T-helper 17 cell (primary cell): ENCODE measurements at regions not wholly inside any gene's neighbourhood (a gene's known extent, or its start where the extent isn't known, plus 50 kb on each side); places are given as distances from the start of the nearest gene placed in this dataset.

ENCODE experiments used
- ATAC-seq: fragments of 150-1000 bp; cut with Tn5 transposase; 2 replicates; pipeline ENCODE4 v1.10.0; 2021; ENCODE audit warnings: mild to moderate bottlenecking, moderate library complexity
- DNase-seq, 3 donors: peaks; one replicate each; pipeline versions ENCODE4 v3.0.0 to v3.0.0-alpha.2; 2020 to 2021
- H3K9me3 ChIP-seq: one replicate; pipeline ENCODE4 v1.7.0; 2013; ENCODE audit warnings: low read length, mild to moderate bottlenecking; ENCODE audit not compliant: control insufficient read depth, poor library complexity, severe bottlenecking
- H3K27ac Mint-ChIP-seq: one replicate; pipeline ENCODE4 v1.8.0; 2022; ENCODE audit warnings: mild to moderate bottlenecking, moderate library complexity, mixed read lengths
- H3K27me3 Mint-ChIP-seq: one replicate; pipeline ENCODE4 v1.8.0; 2022; ENCODE audit warnings: mixed read lengths
- H3K36me3 Mint-ChIP-seq: one replicate; pipeline ENCODE4 v1.8.0; 2022; ENCODE audit warnings: low read depth, mixed read lengths
- H3K4me1 Mint-ChIP-seq: one replicate; pipeline ENCODE4 v1.8.0; 2022; ENCODE audit warnings: mild to moderate bottlenecking, mixed read lengths
- H3K4me3 Mint-ChIP-seq: one replicate; pipeline ENCODE4 v1.8.0; 2022; ENCODE audit warnings: mild to moderate bottlenecking, moderate library complexity, mixed read lengths

DNA sequence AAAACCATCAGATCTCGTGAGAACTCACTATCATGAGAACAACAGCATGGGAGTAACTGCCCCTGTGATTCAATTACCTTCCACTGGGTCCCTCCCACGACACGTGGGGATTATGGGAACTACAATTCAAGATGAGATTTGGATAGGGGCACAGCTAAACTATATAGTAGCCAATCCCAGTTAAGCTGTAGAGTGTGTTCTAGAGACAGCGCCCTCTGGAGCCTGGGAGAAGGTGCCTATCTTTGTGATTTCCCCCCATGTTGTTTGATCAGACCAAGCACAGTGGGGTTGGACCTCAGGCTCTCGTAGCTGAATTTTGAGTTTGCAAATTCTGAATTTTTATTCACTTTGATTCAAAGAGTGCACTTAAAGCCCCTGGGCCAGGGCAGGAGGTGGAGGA, 108.2 kb upstream of the TWIST2 start:
- Mint-ChIP-seq H3K36me3 (peaks cover 2% of the 10 kb centered on the region), H3K4me3 (no peak overlapping the region), H3K4me1 (peaks cover 2% of the 10 kb centered on the region), H3K27me3 (peaks cover 62% of the 10 kb centered on the region), H3K27ac (no peak overlapping the region)
- no peaks in the 10 kb centered on the region for H3K9me3 ChIP-seq
- DNase-seq (no peak), ATAC-seq (no peak)

DNA sequence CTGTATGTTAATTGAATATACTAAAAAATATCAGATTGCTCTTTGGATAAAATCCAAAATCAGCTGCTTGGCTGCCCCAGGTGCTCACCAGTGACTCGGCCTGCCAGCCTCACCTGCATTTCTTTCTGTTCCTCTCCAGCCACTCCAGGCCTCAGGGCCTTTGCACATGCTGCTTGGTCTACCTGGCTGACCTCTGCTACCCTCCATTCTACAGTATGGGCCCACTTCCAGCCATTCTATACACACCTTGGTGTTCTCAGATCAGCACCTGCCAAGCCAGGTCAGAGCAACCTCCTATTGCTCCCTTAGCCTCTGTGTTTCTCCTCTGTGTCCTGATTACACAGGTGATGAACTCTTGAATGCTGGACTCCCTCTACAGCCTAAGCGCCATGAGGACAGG, 106.6 kb upstream of the TWIST2 start:
- Mint-ChIP-seq H3K36me3 (peaks cover 2% of the 10 kb centered on the region), H3K4me3 (no peak overlapping the region), H3K4me1 (peaks cover 2% of the 10 kb centered on the region), H3K27ac (no peak overlapping the region), H3K27me3 (peaks cover 67% of the 10 kb centered on the region)
- DNase-seq (no peak), ATAC-seq (no peak)
- H3K9me3 ChIP-seq, result no peaks in the 10 kb centered on the region

DNA sequence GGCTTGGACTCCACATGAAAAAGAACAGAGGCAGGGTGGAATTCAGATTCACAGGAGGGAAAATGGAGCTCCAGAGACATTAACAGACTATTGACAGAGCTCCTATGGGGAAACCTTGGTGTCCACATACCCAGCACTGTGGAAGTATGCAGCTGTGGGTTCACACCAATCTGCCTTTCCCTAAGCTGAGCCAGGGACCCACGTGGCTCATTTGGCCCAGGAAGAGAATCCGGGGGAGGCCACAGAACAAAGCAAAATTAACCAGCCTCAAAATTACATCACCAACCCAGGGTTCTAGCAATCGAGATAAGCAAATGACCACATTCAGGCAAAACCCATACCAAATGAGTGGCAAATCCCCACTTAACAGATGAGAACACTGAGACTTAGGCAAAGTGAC, 105.8 kb upstream of the TWIST2 start:
- Mint-ChIP-seq H3K27me3 (peaks cover 67% of the 10 kb centered on the region), H3K36me3 (peaks cover 2% of the 10 kb centered on the region), H3K4me3 (no peak overlapping the region), H3K4me1 (peaks cover 2% of the 10 kb centered on the region), H3K27ac (no peak overlapping the region)
- ATAC-seq (no peak), DNase-seq (no peak)
- H3K9me3 ChIP-seq, result no peaks in the 10 kb centered on the region

DNA sequence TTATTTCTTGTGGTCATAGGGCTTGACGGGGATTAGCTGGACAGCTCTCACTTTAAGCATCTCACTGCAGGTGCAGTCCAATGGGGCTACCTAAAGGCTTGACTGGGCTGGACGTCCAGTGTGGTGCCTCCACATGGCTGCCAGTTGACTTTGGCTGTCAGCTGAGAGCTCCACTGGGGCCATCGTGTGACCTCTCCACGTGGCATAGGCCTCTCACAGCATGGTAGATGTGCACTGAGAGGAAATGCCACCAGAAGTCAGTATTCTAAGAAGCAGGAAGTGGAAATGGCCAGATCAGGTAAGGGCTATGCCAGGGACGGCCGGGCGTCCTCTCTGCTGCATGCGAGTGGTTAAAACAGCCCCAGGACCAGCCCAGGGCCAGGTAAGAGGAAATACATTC, 105.2 kb upstream of the TWIST2 start:
- H3K4me3 Mint-ChIP-seq, result no peak overlapping the region
- H3K36me3 Mint-ChIP-seq, result peaks cover 2% of the 10 kb centered on the region
- peaks cover 2% of the 10 kb centered on the region for H3K4me1 Mint-ChIP-seq
- DNase-seq (no peak), ATAC-seq (no peak)
- H3K9me3 ChIP-seq, result no peaks in the 10 kb centered on the region
- H3K27me3 Mint-ChIP-seq, result peaks cover 67% of the 10 kb centered on the region
- H3K27ac Mint-ChIP-seq, result no peak overlapping the region

DNA sequence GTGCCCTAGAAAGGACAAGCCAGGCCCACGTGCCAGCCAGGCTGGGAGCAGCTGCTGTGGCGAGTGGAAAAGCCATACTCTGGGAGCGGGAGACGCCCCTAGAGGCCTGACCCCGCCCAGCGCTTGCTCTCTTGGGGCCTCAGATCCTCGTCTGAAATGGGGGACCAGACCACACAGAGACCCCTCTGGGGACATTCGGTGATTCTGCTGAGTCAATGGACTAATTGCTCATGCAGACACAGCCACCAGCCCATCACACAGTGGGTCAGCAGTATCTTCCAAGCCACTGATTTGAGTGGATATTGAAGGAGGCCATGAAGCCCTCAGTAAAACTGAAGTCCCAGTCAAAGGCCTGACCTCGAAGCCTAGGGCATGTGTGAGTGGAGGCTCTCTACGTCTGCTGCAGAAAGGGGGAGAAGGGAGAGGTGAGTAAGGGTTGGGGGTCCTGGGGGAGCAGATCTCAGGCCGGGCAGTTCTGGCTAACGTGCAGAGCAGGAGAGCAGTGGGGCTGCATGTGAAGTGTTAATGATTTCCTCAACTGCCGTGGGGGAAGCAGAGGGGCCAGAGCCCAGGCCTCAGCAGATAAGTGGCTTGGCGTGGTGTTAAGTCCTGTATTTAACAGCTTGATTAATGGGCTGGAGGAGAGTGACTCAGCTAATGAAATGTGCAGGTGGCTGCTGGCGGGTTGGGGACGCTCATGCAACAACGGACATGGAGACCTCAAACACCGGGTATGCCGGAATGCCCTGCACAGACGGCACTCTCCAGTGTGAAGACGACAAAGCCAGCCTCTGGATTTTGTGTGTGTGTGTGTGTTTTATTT, 104.4 kb upstream of the TWIST2 start:
- no peaks in the 10 kb centered on the region for H3K9me3 ChIP-seq
- Mint-ChIP-seq H3K36me3 (peaks cover 2% of the 10 kb centered on the region), H3K4me1 (peaks cover 2% of the 10 kb centered on the region), H3K4me3 (no peak overlapping the region), H3K27me3 (peaks cover 65% of the 10 kb centered on the region), H3K27ac (no peak overlapping the region)
- ATAC-seq, result no peak
- no peak for DNase-seq

DNA sequence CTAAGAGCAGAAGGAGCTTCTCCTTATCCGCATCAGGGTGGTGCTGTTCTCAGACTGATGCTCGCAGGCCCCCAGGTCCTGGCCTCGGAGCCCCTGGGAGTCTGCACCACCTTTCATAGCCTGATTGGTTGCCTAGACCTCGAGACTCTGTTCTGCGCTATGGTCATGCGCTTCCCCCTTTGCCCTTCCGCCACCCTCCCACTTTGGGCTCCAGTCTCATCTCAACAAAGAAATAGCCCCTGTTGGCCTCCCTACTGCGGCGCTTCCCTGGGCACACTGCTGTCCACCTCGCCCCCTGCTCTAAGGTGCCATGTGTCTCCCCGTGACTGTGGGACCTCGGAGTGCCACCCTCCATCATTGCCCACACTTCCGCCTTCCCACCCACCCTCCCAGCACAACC, 102.9 kb upstream of the TWIST2 start:
- H3K27ac Mint-ChIP-seq, result no peak overlapping the region
- H3K36me3 Mint-ChIP-seq, result no peaks in the 10 kb centered on the region
- no peak overlapping the region for H3K4me3 Mint-ChIP-seq
- H3K4me1 Mint-ChIP-seq, result peaks cover 2% of the 10 kb centered on the region
- DNase-seq (no peak), ATAC-seq (no peak)
- peaks cover 54% of the 10 kb centered on the region for H3K27me3 Mint-ChIP-seq
- no peaks in the 10 kb centered on the region for H3K9me3 ChIP-seq

DNA sequence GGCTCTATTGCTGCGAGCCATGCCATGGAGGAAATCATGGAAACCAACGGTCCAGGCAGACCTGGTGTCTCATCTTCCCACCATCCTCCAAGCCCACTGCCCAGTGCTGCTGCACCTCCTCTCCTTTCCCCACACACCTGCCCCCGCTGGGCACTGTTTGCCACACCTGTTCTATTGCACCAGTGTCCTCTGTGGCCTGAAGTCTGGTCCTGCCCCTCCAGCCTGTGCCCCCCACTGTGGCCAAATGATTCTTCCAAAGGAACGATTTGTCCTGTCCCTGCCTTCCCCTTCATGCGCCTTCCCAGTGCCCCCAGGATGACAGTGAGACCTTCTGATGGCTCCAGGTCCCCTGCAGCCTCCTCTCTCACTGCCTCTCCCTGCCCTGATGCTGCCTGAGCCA, 101.9 kb upstream of the TWIST2 start:
- H3K9me3 ChIP-seq, result no peaks in the 10 kb centered on the region
- DNase-seq (no peak), ATAC-seq (no peak)
- H3K27me3 Mint-ChIP-seq, result peaks cover 46% of the 10 kb centered on the region
- peaks cover 2% of the 10 kb centered on the region for H3K4me1 Mint-ChIP-seq
- no peak overlapping the region for H3K4me3 Mint-ChIP-seq
- no peaks in the 10 kb centered on the region for H3K36me3 Mint-ChIP-seq
- no peak overlapping the region for H3K27ac Mint-ChIP-seq

DNA sequence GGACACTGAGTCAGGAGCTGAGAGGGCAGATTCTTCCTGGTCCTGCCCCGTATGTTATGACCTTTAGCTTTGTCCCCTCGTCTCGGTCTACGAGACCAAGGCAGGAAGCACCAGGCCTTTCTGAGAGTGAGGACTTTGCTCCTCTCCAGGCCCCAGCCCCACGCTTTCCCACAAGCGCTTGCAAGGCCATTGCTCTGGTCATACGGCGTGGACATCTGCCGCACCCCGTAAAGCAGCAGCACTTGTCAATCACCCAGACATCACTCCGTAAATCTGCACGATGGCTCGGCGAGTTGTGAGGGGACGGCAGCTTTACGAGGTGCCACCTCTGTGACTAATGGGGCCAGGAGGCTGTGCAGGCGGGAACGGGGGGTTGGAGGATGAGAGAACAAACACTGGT, 100.8 kb upstream of the TWIST2 start:
- no peak for DNase-seq
- Mint-ChIP-seq H3K4me3 (no peak overlapping the region), H3K36me3 (no peaks in the 10 kb centered on the region), H3K4me1 (peaks cover 2% of the 10 kb centered on the region), H3K27ac (no peak overlapping the region), H3K27me3 (peaks cover 36% of the 10 kb centered on the region)
- no peak for ATAC-seq
- no peaks in the 10 kb centered on the region for H3K9me3 ChIP-seq

DNA sequence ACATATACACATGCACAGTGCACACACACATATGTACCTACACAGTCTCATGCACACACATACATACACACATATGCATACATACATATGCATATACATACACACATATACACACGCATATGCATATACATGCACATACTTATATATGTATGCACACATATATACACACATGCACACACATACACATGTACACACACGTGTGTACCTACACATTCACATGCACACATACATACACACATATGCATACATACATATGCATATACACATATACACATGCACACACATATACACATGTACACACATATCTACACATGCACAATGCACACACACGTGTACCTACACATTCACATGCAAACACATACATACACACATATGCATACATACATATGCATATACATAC, 100.3 kb upstream of the TWIST2 start:
- Mint-ChIP-seq H3K4me1 (peaks cover 2% of the 10 kb centered on the region), H3K36me3 (no peaks in the 10 kb centered on the region), H3K27me3 (peaks cover 33% of the 10 kb centered on the region), H3K27ac (no peak overlapping the region), H3K4me3 (no peak overlapping the region)
- no peak for ATAC-seq
- DNase-seq, result no peak
- H3K9me3 ChIP-seq, result no peaks in the 10 kb centered on the region

DNA sequence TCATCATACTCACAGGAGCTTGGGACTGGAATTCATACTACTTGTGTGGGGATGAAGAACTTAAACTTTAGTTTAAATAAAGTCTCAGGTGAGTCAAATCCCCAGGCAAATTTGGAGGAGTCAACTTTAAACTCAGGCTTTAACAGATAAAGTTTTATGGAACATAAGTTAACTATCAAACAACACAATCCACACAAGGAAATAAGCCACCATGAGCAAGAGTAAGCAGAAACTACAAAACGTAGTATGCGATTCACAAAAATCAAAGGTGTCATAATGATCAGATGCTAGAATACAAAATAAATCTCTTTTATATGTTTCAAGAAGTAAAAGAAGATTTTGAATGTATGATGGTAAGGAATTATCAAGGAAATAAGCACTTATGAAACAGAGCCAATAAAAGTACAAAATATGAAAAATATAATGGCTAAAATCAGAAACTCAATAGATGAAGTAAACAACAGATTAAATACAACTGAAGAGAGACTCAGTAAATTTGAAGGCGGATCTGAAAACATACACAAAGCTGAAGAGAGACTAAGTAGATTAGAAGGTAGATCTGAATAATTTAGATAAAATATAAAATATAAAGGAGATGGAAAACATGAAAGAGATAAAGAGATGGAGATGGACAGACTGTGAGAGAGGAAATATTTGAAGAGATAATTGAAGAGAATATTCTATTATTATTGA, 97.5 kb upstream of the TWIST2 start:
- Mint-ChIP-seq H3K27ac (no peak overlapping the region), H3K36me3 (no peaks in the 10 kb centered on the region), H3K4me3 (no peak overlapping the region), H3K27me3 (peaks cover 24% of the 10 kb centered on the region), H3K4me1 (no peaks in the 10 kb centered on the region)
- ATAC-seq (no peak), DNase-seq (no peak)
- H3K9me3 ChIP-seq, result no peaks in the 10 kb centered on the region

DNA sequence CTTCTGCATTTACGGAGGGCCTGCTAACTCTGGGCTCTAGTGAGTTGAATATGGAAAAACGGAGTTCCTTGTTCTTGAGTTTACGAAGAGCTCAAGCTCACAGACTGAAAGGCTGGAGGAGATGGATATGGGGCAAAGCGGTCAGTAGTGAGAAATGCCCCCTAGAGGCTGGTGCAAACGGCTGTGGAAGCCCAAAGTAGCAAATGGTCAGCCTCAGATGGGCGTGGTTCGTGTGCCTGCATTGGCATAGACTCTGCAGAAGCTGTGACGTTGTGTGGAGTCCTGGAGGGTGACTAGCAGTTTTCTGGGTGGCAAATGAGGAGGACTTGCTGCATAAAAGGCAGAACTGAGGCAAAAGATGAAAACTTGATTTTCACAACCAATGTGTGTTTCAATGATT, 93.6 kb upstream of the TWIST2 start:
- Mint-ChIP-seq H3K27me3 (peaks cover 36% of the 10 kb centered on the region), H3K27ac (no peak overlapping the region), H3K4me1 (no peaks in the 10 kb centered on the region), H3K4me3 (no peak overlapping the region), H3K36me3 (no peaks in the 10 kb centered on the region)
- no peak for ATAC-seq
- DNase-seq, result no peak
- no peaks in the 10 kb centered on the region for H3K9me3 ChIP-seq

DNA sequence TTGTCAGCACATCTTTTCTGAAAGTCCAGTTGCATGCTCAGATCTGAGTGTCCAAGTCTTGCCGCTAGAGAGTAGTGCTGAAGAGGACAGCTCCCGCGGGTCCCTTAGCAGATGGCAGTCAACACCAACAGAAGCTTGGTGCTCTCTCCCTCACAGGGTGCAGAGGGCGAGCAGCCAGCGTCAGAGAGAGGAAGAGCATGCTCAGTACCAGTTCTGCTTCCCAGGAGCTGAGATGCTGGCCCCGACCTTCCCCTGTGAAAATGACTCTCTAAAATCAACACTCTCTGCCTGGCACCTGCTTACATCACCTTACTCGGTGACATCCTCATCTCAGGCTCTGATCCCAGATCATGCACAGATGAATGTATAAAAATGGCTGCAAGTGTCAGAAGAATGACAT, 86.0 kb upstream of the TWIST2 start:
- Mint-ChIP-seq H3K27ac (no peak overlapping the region), H3K4me1 (peaks cover 3% of the 10 kb centered on the region), H3K4me3 (no peak overlapping the region), H3K36me3 (peaks cover 5% of the 10 kb centered on the region), H3K27me3 (peaks cover 57% of the 10 kb centered on the region)
- no peak for DNase-seq
- H3K9me3 ChIP-seq, result no peaks in the 10 kb centered on the region
- no peak for ATAC-seq

DNA sequence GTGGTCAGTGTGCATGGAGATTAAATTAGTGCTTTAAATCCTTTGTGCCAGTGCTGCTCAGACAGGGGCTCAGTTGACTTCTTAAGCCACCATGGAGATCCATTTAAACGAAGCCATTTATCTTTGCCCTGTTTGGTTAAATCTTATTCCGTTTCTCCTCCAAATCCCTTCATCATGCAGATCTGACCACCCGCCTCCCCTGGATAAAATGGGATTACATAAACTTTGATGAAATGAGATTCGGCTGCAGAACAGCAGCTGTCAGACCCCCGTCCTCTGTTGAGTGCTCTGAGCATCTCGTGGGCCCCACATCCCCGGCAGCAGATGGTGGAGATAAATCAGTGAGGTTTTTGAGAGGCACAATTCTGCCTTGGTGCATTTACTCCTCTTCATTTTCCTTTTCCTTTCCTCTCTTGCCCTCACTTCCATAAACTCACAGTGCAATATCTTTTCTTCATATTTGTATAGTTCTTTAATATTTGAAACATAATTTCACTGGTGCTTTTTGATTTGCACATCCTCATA, 84.4 kb upstream of the TWIST2 start:
- Mint-ChIP-seq H3K27ac (no peak overlapping the region), H3K36me3 (peaks cover 5% of the 10 kb centered on the region), H3K4me1 (peaks cover 3% of the 10 kb centered on the region), H3K4me3 (no peak overlapping the region), H3K27me3 (peaks cover 58% of the 10 kb centered on the region)
- DNase-seq, result no peak
- H3K9me3 ChIP-seq, result no peaks in the 10 kb centered on the region
- ATAC-seq, result no peak

DNA sequence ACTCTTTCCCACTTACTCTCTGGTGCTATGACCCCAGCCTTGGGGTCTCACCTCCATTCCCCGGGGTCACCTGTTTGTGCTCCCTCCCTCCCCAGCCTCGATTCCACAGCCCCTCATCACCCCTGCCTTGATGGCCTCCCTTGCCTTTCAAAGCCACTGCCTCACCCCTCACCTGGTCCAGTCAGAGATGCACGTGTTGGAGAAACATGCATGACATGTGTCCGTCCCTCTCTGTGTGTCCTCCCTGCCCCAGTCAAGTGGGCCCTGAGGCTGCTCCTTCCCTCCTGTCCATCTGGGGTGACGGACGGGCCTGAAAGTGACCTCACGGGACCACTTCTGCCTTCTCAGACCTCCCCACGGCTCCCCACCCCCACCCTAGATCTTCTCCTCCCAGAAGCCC, 82.3 kb upstream of the TWIST2 start:
- H3K27me3 Mint-ChIP-seq, result peaks cover 69% of the 10 kb centered on the region
- H3K9me3 ChIP-seq, result no peaks in the 10 kb centered on the region
- DNase-seq (no peak), ATAC-seq (no peak)
- no peak overlapping the region for H3K27ac Mint-ChIP-seq
- H3K4me3 Mint-ChIP-seq, result no peak overlapping the region
- peaks cover 5% of the 10 kb centered on the region for H3K36me3 Mint-ChIP-seq
- peaks cover 3% of the 10 kb centered on the region for H3K4me1 Mint-ChIP-seq
